MCF 10A (cell line): ENCODE measurements at regions not wholly inside any gene's neighbourhood (a gene's known extent, or its start where the extent isn't known, plus 50 kb on each side); places are given as distances from the start of the nearest gene placed in this dataset.

ENCODE experiments used
- BruUV-seq: library from RNA; stranded (reverse); fragments of 400-500 nt; replicated peaks from 2 replicates; lab custom pipeline; 2021; lab: Mats Ljungman, UMichigan
- CTCF ChIA-PET: fragments of 300-600 bp; sonication (Branson Sonifier 250); formaldehyde crosslinking; extraction: SDS; loops from one replicate; lab custom pipeline; 2021; ENCODE audit warnings: antibody characterized with exemption, inconsistent platforms; lab: Yijun Ruan, JAX
- POLR2A ChIA-PET: fragments of 300-600, 350-650 bp; sonication (Branson Sonifier 250); formaldehyde crosslinking; extraction: SDS; loops from one replicate; lab custom pipeline; 2020; ENCODE audit warnings: antibody characterized with exemption, inconsistent platforms; lab: Yijun Ruan, JAX
- DNase-seq: peaks from one replicate; pipeline ENCODE4 v3.0.0-alpha.2; 2018; ENCODE audit not compliant: unreplicated experiment
- H3K27ac Mint-ChIP-seq: one replicate; pipeline ENCODE4 v1.8.0; 2022; ENCODE audit warnings: mild to moderate bottlenecking, low read depth, mixed read lengths; ENCODE audit not compliant: unreplicated experiment
- H3K27me3 Mint-ChIP-seq: one replicate; pipeline ENCODE4 v1.8.0; 2022; ENCODE audit warnings: mixed read lengths; ENCODE audit not compliant: insufficient read depth, unreplicated experiment
- H3K36me3 Mint-ChIP-seq: one replicate; pipeline ENCODE4 v1.8.0; 2022; ENCODE audit warnings: mild to moderate bottlenecking, moderate library complexity, mixed read lengths; ENCODE audit not compliant: insufficient read depth, unreplicated experiment
- H3K4me1 Mint-ChIP-seq: one replicate; pipeline ENCODE4 v1.8.0; 2022; ENCODE audit warnings: mixed read lengths; ENCODE audit not compliant: insufficient read depth, unreplicated experiment
- H3K4me3 Mint-ChIP-seq: one replicate; pipeline ENCODE4 v1.8.0; 2022; ENCODE audit warnings: mild to moderate bottlenecking, moderate library complexity, mixed read lengths; ENCODE audit not compliant: unreplicated experiment
- H3K9me3 Mint-ChIP-seq: one replicate; pipeline ENCODE4 v1.8.0; 2022; ENCODE audit warnings: mixed read lengths; ENCODE audit not compliant: unreplicated experiment
- CTCF ChIP-seq: fragments of 200-600 bp; IDR thresholded peaks from one replicate; pipeline ENCODE4 v1.8.0; 2022; ENCODE audit warnings: antibody characterized with exemption, mild to moderate bottlenecking; ENCODE audit not compliant: unreplicated experiment
- intact Hi-C: fragments of 100-400 bp; cut with micrococcal nuclease; formaldehyde crosslinking; loops from 2 replicates; pipeline ENCODE4 v1.14.1; 2022

- Mint-ChIP-seq H3K27ac (no peak overlapping the region), H3K4me1 (peaks cover 12% of the 10 kb centered on the region), H3K4me3 (no peak overlapping the region), H3K27me3 (no peaks in the 10 kb centered on the region), H3K9me3 (no peaks in the 10 kb centered on the region), H3K36me3 (no peaks in the 10 kb centered on the region)
- BruUV-seq: no TSS peak
- CTCF ChIA-PET: no interaction called here
- no peak for TF ChIP-seq CTCF
- intact Hi-C loops: no loop called here
- DNase-seq: no peak
- POLR2A ChIA-PET: no interaction called here
These were observed 1365.5 kb upstream of the CDH9 start for GRCh38 chr5:28403846-28404245.

GRCh38 chr5:28402590-28403301 lies 1364.4 kb upstream of the CDH9 start:
- no TSS peak for BruUV-seq
- no peak overlapping the region for H3K27ac Mint-ChIP-seq
- CTCF ChIA-PET: no interaction called here
- H3K9me3 Mint-ChIP-seq: no peaks in the 10 kb centered on the region
- no peak overlapping the region for H3K4me3 Mint-ChIP-seq
- H3K27me3 Mint-ChIP-seq: no peaks in the 10 kb centered on the region
- H3K36me3 Mint-ChIP-seq: no peaks in the 10 kb centered on the region
- intact Hi-C loops: no loop called here
- DNase-seq: no peak
- POLR2A ChIA-PET: no interaction called here
- no peak for TF ChIP-seq CTCF
- H3K4me1 Mint-ChIP-seq: peaks cover 11% of the 10 kb centered on the region

- Mint-ChIP-seq H3K27me3 (no peaks in the 10 kb centered on the region), H3K9me3 (no peaks in the 10 kb centered on the region), H3K27ac (no peak overlapping the region), H3K4me3 (no peak overlapping the region), H3K4me1 (peaks cover 16% of the 10 kb centered on the region), H3K36me3 (no peaks in the 10 kb centered on the region)
- intact Hi-C loops: no loop called here
- POLR2A ChIA-PET: no interaction called here
- CTCF ChIA-PET: no interaction called here
- TF ChIP-seq CTCF: no peak
- BruUV-seq: no TSS peak
- no peak for DNase-seq
These were observed 1361.7 kb upstream of the CDH9 start for GRCh38 chr5:28400076-28400475.

GRCh38 chr5:28399211-28399610 lies 1360.8 kb upstream of the CDH9 start:
- no peak for TF ChIP-seq CTCF
- Mint-ChIP-seq H3K9me3 (no peaks in the 10 kb centered on the region), H3K4me1 (peaks cover 16% of the 10 kb centered on the region), H3K27me3 (no peaks in the 10 kb centered on the region), H3K36me3 (no peaks in the 10 kb centered on the region), H3K4me3 (no peak overlapping the region), H3K27ac (no peak overlapping the region)
- intact Hi-C loops: no loop called here
- ChIA-PET POLR2A (no interaction called here), CTCF (no interaction called here)
- no TSS peak for BruUV-seq
- DNase-seq: no peak
